Testis (tissue), 2 donors: ENCODE measurements at regions not wholly inside any gene's neighbourhood (a gene's known extent, or its start where the extent isn't known, plus 50 kb on each side); places are given as distances from the start of the nearest gene placed in this dataset.

ENCODE experiments used
- POLR2A ChIP-seq: fragments of 450-650 bp; IDR thresholded peaks from one replicate; pipeline ENCODE4 v1.6.1; 2017; ENCODE audit warnings: antibody characterized with exemption, mild to moderate bottlenecking, moderate library complexity
- TF ChIP-seq, protein P1 (sequence below), 3 experiments: fragments of 450-650 bp in 2 of 3; fragments of 200-600 bp in 1 of 3; sonication (generic) in 1 of 3; IDR thresholded peaks; one replicate each; pipeline ENCODE4 v1.5.1; 2016 to 2019; ENCODE audit warnings: antibody characterized with exemption in 3 of 3, mild to moderate bottlenecking in 2 of 3, moderate library complexity in 1 of 3

DNA sequence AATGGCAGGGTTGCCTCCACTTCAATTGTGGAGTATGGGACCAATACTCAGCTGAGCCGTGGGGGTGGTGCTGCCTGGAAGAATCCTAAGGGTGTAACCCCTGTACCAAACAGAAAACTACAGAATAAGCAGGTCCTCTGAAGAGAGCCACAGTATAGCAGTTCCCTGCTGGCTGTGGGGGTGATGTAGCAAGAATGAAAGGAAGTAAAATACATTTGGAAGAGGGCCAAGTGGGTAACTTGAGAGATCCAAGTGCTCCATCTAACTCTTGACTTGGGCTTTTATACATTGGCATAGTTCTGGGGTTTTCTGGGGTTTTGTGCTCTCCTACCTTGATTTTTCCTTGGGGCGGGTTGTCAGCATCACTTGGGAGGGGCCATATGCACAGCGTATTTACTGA lies 341.4 kb downstream of the OTOL1 start:
- TF ChIP-seq, protein P1, sequence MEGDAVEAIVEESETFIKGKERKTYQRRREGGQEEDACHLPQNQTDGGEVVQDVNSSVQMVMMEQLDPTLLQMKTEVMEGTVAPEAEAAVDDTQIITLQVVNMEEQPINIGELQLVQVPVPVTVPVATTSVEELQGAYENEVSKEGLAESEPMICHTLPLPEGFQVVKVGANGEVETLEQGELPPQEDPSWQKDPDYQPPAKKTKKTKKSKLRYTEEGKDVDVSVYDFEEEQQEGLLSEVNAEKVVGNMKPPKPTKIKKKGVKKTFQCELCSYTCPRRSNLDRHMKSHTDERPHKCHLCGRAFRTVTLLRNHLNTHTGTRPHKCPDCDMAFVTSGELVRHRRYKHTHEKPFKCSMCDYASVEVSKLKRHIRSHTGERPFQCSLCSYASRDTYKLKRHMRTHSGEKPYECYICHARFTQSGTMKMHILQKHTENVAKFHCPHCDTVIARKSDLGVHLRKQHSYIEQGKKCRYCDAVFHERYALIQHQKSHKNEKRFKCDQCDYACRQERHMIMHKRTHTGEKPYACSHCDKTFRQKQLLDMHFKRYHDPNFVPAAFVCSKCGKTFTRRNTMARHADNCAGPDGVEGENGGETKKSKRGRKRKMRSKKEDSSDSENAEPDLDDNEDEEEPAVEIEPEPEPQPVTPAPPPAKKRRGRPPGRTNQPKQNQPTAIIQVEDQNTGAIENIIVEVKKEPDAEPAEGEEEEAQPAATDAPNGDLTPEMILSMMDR (IDR thresholded peaks at IDR 0.05): no peak
- TF ChIP-seq POLR2A: no peak
